ENCODE measurements at regions not wholly inside any gene's neighbourhood (a gene's known extent, or its start where the extent isn't known, plus 50 kb on each side); places are given as distances from the start of the nearest gene placed in this dataset.

DNA sequence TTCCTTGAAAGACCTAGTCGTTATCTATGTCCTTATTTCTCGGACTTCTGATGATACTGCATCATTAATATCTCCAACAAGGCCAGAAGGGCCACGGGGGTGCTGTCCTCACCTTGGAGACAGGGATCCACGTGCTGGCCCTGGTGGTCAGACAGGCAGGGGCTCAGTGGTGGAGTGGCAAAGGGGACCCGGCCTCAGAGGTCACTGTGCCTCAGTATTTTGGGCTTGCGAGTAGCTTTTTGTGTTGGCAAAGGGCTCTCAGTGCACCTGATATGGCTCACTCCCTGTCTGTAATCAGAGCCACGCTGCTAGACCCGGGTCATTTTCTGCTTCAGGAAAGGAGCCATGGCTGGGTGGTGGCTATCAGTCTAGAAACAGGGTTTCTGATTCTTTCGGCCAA is 135.1 kb downstream of the GADD45G start:
- ATAC-seq (ENCODE audit: insufficient read depth, low FRiP score), result no peak
- H3K36me3 ChIP-seq (ENCODE audit: control insufficient read depth in 4 of 4, insufficient read depth in 4 of 4, low read length in 4 of 4), result no peaks in the 10 kb centered on the region
- peaks cover 0 to 6% (median 2%) of the 10 kb centered on the region in 5 donors for H3K4me1 ChIP-seq (ENCODE audit: control insufficient read depth in 5 of 5, insufficient read depth in 5 of 5, low read length in 5 of 5)
- DNase-seq, result no peak
- peaks cover 0 to 5% (median 0%) of the 10 kb centered on the region in 4 donors for H3K9me3 ChIP-seq (ENCODE audit: control insufficient read depth in 4 of 4, insufficient read depth in 3 of 4, low read length in 3 of 4)
- no peak overlapping the region for H3K27ac ChIP-seq (ENCODE audit: low read depth in 1 of 2, low read length in 1 of 2)
- no peaks in the 10 kb centered on the region for H3K27me3 ChIP-seq (ENCODE audit: control insufficient read depth in 3 of 3, insufficient read depth in 3 of 3, low read length in 2 of 3)
- TF ChIP-seq CTCF (IDR thresholded peaks at IDR 0.05; ENCODE audit: control extremely low read depth, extremely low read depth), result no peak
- 91 to 92% methylated on average over 9 of the region's 9 CpGs for whole genome bisulfite sequencing, 2 donors
- no peak overlapping the region for H3K9ac ChIP-seq (ENCODE audit: insufficient read depth in 1 of 2, low read length in 2 of 2)
- no peak overlapping the region for H3K4me3 ChIP-seq

DNA sequence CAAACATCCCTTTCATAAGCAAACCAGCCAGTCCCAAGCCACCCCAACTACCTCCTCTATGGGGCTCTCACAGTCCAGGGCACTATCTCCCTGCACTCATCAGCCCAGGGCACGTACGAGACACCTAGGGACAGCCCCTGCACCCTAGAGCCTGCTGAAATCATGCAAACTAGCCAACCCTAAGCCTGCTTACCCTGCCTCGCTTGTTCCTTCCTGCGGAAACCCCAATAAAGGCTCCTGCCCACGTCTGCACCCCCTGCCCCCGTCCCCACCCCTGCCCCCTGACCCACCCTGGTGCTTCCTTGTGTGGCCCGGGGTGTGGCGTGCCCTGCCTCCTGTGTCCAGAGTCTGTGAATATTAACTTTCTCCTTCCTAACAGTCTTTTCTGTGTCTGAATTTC is 135.9 kb downstream of the GADD45G start:
- peaks cover 0 to 13% (median 3%) of the 10 kb centered on the region in 5 donors for H3K4me1 ChIP-seq (ENCODE audit: control insufficient read depth in 5 of 5, insufficient read depth in 5 of 5, low read length in 5 of 5)
- H3K36me3 ChIP-seq (ENCODE audit: control insufficient read depth in 4 of 4, insufficient read depth in 4 of 4, low read length in 4 of 4), result no peaks in the 10 kb centered on the region
- H3K9ac ChIP-seq (ENCODE audit: insufficient read depth in 1 of 2, low read length in 2 of 2), result no peak overlapping the region
- DNase-seq (no peak), ATAC-seq (ENCODE audit: insufficient read depth, low FRiP score) (no peak)
- WGBS, 2 donors, result 60 to 70% methylated on average over 8 of the region's 8 CpGs
- no peak for TF ChIP-seq CTCF (IDR thresholded peaks at IDR 0.05; ENCODE audit: control extremely low read depth, extremely low read depth)
- H3K27ac ChIP-seq (ENCODE audit: low read depth in 1 of 2, low read length in 1 of 2), result no peak overlapping the region
- H3K4me3 ChIP-seq, result no peak overlapping the region
- no peaks in the 10 kb centered on the region for H3K27me3 ChIP-seq (ENCODE audit: control insufficient read depth in 3 of 3, insufficient read depth in 3 of 3, low read length in 2 of 3)
- H3K9me3 ChIP-seq (ENCODE audit: control insufficient read depth in 4 of 4, insufficient read depth in 3 of 4, low read length in 3 of 4), result peaks cover 0 to 6% (median 0%) of the 10 kb centered on the region in 4 donors

- H3K4me3 ChIP-seq, result no peak overlapping the region
- DNase-seq (no peak), ATAC-seq (ENCODE audit: insufficient read depth, low FRiP score) (no peak)
- H3K4me1 ChIP-seq (ENCODE audit: control insufficient read depth in 5 of 5, insufficient read depth in 5 of 5, low read length in 5 of 5), result peaks cover 2 to 32% (median 4%) of the 10 kb centered on the region in 5 donors
- 72 to 76% methylated on average over 6 of the region's 6 CpGs for WGBS, 2 donors
- peaks cover 0 to 6% (median 0%) of the 10 kb centered on the region in 4 donors for H3K9me3 ChIP-seq (ENCODE audit: control insufficient read depth in 4 of 4, insufficient read depth in 3 of 4, low read length in 3 of 4)
- no peak for TF ChIP-seq CTCF (IDR thresholded peaks at IDR 0.05; ENCODE audit: control extremely low read depth, extremely low read depth)
- H3K27ac ChIP-seq (ENCODE audit: low read depth in 1 of 2, low read length in 1 of 2), result no peak overlapping the region
- H3K36me3 ChIP-seq (ENCODE audit: control insufficient read depth in 4 of 4, insufficient read depth in 4 of 4, low read length in 4 of 4), result no peaks in the 10 kb centered on the region
- no peaks in the 10 kb centered on the region for H3K27me3 ChIP-seq (ENCODE audit: control insufficient read depth in 3 of 3, insufficient read depth in 3 of 3, low read length in 2 of 3)
- no peak overlapping the region for H3K9ac ChIP-seq (ENCODE audit: insufficient read depth in 1 of 2, low read length in 2 of 2)
Observed at GRCh38 chr9:89742660-89743059, 137.8 kb downstream of the GADD45G start.

DNA sequence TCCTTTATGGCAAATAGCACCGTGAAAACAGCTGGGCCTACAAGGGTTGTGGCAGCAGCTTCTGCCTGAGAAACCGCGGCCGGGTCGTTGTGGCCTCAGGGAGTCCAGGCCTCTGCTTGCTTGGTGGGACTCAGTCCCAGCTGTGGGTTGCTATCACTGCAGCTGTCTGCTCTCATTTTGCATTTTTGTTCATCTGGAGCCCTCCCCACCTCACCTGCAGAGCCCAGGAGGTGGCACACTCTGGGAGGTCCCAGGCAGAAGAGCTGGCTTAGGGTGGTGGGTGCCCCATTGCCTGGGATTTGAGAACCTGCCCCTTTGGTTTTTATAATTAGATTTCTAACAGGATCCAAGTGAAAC is 138.4 kb downstream of the GADD45G start:
- WGBS, 2 donors, result 72 to 86% methylated on average over 5 of the region's 5 CpGs
- Histone ChIP-seq H3K36me3 (ENCODE audit: control insufficient read depth in 4 of 4, insufficient read depth in 4 of 4, low read length in 4 of 4) (no peaks in the 10 kb centered on the region), H3K4me3 (no peak overlapping the region), H3K9ac (ENCODE audit: insufficient read depth in 1 of 2, low read length in 2 of 2) (no peak overlapping the region), H3K27me3 (ENCODE audit: control insufficient read depth in 3 of 3, insufficient read depth in 3 of 3, low read length in 2 of 3) (no peaks in the 10 kb centered on the region), H3K27ac (ENCODE audit: low read depth in 1 of 2, low read length in 1 of 2) (peak overlapping the region in 1 of 2 donors; percentile 20), H3K9me3 (ENCODE audit: control insufficient read depth in 4 of 4, insufficient read depth in 3 of 4, low read length in 3 of 4) (peaks cover 0 to 6% (median 0%) of the 10 kb centered on the region in 4 donors), H3K4me1 (ENCODE audit: control insufficient read depth in 5 of 5, insufficient read depth in 5 of 5, low read length in 5 of 5) (peaks cover 3 to 37% (median 8%) of the 10 kb centered on the region in 5 donors)
- DNase-seq (no peak), ATAC-seq (ENCODE audit: insufficient read depth, low FRiP score) (no peak)
- TF ChIP-seq CTCF (IDR thresholded peaks at IDR 0.05; ENCODE audit: control extremely low read depth, extremely low read depth), result no peak
